ENCODE measurements at regions not wholly inside any gene's neighbourhood (a gene's known extent, or its start where the extent isn't known, plus 50 kb on each side); places are given as distances from the start of the nearest gene placed in this dataset.
A peak's percentile ranks its signal among the peaks of the same experiment; 100 is the strongest.

DNA sequence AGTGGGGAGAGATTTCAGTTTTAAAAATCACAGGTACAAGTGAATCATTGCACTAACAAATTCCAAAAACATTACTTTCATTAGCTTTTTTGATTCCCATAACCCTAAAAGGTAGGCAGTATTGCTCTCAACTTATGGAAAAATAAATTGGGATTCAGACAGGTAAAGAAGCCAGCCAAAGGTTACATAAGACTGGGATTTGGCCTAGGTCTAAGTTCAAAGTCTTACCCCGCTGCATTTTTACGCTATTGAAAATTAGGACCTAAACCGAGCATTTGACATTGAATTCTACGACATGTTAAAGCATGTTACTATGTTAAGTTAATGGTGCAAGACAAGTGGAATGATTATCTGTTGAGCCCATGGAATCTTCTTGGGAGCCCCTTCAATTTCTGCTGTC lies 89.6 kb downstream of the ENC1 start:
- H3K4me2 ChIP-seq (ENCODE audit: low read length) = no peak overlapping the region
- no peaks in the 10 kb centered on the region for H3K79me2 ChIP-seq
- TF ChIP-seq, protein P1, sequence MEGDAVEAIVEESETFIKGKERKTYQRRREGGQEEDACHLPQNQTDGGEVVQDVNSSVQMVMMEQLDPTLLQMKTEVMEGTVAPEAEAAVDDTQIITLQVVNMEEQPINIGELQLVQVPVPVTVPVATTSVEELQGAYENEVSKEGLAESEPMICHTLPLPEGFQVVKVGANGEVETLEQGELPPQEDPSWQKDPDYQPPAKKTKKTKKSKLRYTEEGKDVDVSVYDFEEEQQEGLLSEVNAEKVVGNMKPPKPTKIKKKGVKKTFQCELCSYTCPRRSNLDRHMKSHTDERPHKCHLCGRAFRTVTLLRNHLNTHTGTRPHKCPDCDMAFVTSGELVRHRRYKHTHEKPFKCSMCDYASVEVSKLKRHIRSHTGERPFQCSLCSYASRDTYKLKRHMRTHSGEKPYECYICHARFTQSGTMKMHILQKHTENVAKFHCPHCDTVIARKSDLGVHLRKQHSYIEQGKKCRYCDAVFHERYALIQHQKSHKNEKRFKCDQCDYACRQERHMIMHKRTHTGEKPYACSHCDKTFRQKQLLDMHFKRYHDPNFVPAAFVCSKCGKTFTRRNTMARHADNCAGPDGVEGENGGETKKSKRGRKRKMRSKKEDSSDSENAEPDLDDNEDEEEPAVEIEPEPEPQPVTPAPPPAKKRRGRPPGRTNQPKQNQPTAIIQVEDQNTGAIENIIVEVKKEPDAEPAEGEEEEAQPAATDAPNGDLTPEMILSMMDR (IDR thresholded peaks at IDR 0.05) = no peak
- H3K36me3 ChIP-seq (ENCODE audit: control insufficient read depth, insufficient read depth, low read length) = no peaks in the 10 kb centered on the region
- peak overlapping the region; percentile 53 for H3K27ac ChIP-seq
- no peaks in the 10 kb centered on the region for H3K9me3 ChIP-seq (ENCODE audit: control insufficient read depth, low read length)
- no peak overlapping the region for H3K4me3 ChIP-seq (ENCODE audit: low read depth, low read length)
- H3K27me3 ChIP-seq (ENCODE audit: control insufficient read depth, insufficient read depth, low read length) = no peaks in the 10 kb centered on the region
- H3K9ac ChIP-seq = no peak overlapping the region
- H2AFZ ChIP-seq = no peak overlapping the region
- peaks cover 13% of the 10 kb centered on the region for H3K4me1 ChIP-seq

DNA sequence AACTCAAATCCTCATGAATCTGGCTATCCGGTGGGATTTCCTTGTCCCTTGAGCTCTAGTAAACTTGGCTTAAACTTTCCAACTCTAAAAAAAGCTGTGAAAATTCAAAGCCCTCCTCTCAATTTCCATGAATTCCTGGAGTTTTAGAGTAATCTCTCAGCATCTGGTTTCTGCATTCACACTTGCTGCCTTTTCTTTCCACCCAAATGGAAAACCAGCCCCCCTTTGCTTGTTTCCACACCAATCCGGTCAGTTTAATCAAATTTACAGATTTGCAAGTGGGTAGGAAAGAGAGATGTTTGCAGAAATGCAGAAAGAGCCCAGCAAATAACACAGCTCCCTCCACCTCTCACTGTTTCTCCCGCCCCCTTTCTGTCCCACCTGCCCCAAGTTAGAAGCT lies 91.1 kb downstream of the ENC1 start:
- H3K4me2 ChIP-seq (ENCODE audit: low read length) = peak overlapping the region; percentile 30
- H3K9me3 ChIP-seq (ENCODE audit: control insufficient read depth, low read length) = no peaks in the 10 kb centered on the region
- no peak overlapping the region for H3K4me3 ChIP-seq (ENCODE audit: low read depth, low read length)
- no peaks in the 10 kb centered on the region for H3K27me3 ChIP-seq (ENCODE audit: control insufficient read depth, insufficient read depth, low read length)
- no peak overlapping the region for H3K27ac ChIP-seq
- no peaks in the 10 kb centered on the region for H3K36me3 ChIP-seq (ENCODE audit: control insufficient read depth, insufficient read depth, low read length)
- peaks cover 3% of the 10 kb centered on the region for H3K79me2 ChIP-seq
- TF ChIP-seq, protein P1 (IDR thresholded peaks at IDR 0.05) = no peak
- H3K4me1 ChIP-seq = peaks cover 13% of the 10 kb centered on the region
- no peak overlapping the region for H3K9ac ChIP-seq
- no peak overlapping the region for H2AFZ ChIP-seq

DNA sequence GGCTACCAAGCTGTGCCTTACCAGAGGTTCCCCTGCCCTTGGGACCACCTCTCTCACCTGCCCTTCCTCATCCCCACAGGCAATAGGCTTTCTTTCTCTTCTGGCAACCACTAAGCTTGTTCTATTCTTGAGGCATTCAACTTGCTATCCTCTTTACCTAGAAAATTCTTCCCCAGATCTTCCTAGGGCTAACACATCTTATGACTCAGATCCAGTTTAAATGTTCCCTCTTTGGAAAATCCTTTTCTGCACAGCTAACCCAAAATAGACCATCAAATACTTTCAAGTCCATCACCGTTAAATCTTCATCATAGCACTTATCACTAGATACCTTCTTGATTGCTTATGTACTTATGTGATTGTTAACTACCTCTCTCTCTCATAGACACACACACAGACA lies 93.7 kb downstream of the ENC1 start:
- H3K27me3 ChIP-seq (ENCODE audit: control insufficient read depth, insufficient read depth, low read length) = no peaks in the 10 kb centered on the region
- peaks cover 23% of the 10 kb centered on the region for H3K4me1 ChIP-seq
- H3K27ac ChIP-seq = no peak overlapping the region
- no peak overlapping the region for H3K4me3 ChIP-seq (ENCODE audit: low read depth, low read length)
- H3K9ac ChIP-seq = no peak overlapping the region
- no peaks in the 10 kb centered on the region for H3K36me3 ChIP-seq (ENCODE audit: control insufficient read depth, insufficient read depth, low read length)
- TF ChIP-seq, protein P1 (IDR thresholded peaks at IDR 0.05) = no peak
- no peak overlapping the region for H3K4me2 ChIP-seq (ENCODE audit: low read length)
- H2AFZ ChIP-seq = no peak overlapping the region
- H3K9me3 ChIP-seq (ENCODE audit: control insufficient read depth, low read length) = no peaks in the 10 kb centered on the region
- peaks cover 3% of the 10 kb centered on the region for H3K79me2 ChIP-seq

DNA sequence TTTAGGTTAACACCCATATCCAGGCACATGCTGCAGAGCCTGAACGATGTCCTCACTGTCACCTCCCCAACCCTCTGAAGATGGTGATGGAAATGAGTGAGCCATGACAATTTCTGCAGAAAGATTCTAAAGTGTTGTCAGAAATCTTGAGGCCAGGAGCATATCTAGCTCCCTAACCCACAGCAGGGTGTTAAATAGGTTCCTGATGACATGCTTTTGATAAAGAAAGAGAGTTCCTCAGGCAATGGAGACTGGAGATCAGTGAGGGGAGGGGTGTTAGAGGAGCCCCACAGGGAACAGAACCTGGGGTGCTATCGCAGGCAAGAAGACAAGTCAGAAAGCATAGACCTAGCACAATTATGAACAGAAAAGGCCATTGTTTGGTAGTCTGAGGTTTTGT lies 95.7 kb downstream of the ENC1 start:
- Histone ChIP-seq H3K79me2 (peaks cover 3% of the 10 kb centered on the region), H3K36me3 (ENCODE audit: control insufficient read depth, insufficient read depth, low read length) (no peaks in the 10 kb centered on the region), H3K9me3 (ENCODE audit: control insufficient read depth, low read length) (no peaks in the 10 kb centered on the region), H3K4me1 (peaks cover 20% of the 10 kb centered on the region), H3K4me2 (ENCODE audit: low read length) (no peak overlapping the region), H3K27me3 (ENCODE audit: control insufficient read depth, insufficient read depth, low read length) (no peaks in the 10 kb centered on the region), H3K9ac (no peak overlapping the region), H3K4me3 (ENCODE audit: low read depth, low read length) (no peak overlapping the region), H2AFZ (peak overlapping the region; percentile 3), H3K27ac (no peak overlapping the region)
- TF ChIP-seq, protein P1 (IDR thresholded peaks at IDR 0.05) = no peak

DNA sequence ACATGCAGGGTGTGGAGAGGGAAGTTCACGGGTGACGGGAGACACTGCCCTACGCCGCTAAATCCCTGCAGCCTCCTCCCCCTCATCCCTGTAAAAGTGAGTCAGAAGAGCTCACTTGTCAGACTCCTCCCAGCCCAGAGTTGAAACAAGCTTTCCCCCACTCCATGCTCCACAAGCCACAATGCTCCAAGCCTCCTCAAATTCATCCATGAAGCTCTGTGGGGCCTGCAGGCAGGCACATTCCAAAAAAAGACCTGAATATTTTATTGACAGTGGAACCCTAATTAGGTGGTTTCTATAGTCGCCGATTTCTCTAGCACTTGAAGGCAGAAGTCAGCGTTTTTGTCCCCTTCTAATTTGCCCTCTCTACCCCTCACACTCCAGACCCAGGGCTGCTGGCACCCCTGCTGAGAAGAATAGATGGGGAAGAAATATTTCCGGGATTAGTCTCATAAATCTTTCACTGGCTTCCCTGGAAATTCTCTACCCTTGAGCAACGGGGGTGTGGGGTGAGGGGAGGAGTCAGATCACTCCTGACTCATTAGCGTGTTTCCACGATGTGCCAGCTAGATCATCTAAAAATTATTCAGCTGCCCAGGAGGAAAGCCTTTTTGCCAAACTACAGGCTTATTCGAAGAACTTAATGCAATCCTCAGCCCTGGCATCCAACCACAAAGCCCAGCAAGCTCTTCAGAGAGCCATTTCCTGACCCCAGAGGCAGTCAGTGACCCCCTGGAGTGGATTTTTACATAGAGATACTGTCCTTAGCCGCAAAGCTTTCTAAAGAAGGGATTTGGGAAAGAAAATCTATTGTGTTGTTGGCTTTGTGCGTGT lies 97.1 kb downstream of the ENC1 start:
- H2AFZ ChIP-seq = peak overlapping the region; percentile 77
- H3K79me2 ChIP-seq = peaks cover 3% of the 10 kb centered on the region
- no peaks in the 10 kb centered on the region for H3K27me3 ChIP-seq (ENCODE audit: control insufficient read depth, insufficient read depth, low read length)
- H3K4me1 ChIP-seq = peaks cover 18% of the 10 kb centered on the region
- no peak overlapping the region for H3K4me3 ChIP-seq (ENCODE audit: low read depth, low read length)
- H3K4me2 ChIP-seq (ENCODE audit: low read length) = no peak overlapping the region
- H3K36me3 ChIP-seq (ENCODE audit: control insufficient read depth, insufficient read depth, low read length) = no peaks in the 10 kb centered on the region
- no peaks in the 10 kb centered on the region for H3K9me3 ChIP-seq (ENCODE audit: control insufficient read depth, low read length)
- TF ChIP-seq, protein P1 (IDR thresholded peaks at IDR 0.05) = no peak
- peak overlapping the region; percentile 78 for H3K27ac ChIP-seq
- no peak overlapping the region for H3K9ac ChIP-seq

Data from parathyroid adenoma (tissue), 2 donors.